ENCODE measurements at regions not wholly inside any gene's neighbourhood (a gene's known extent, or its start where the extent isn't known, plus 50 kb on each side); places are given as distances from the start of the nearest gene placed in this dataset.

GRCh38 chr3:27556887-27557286 lies 72.7 kb upstream of the SLC4A7 start:
- TF ChIP-seq POLR2AphosphoS5 (IDR thresholded peaks at IDR 0.05; ENCODE audit: low read depth, low read length): no peak
- TF ChIP-seq TCF7L2 (IDR thresholded peaks at IDR 0.05; ENCODE audit: low read depth, low read length): no peak
- TF ChIP-seq SIN3A (IDR thresholded peaks at IDR 0.05; ENCODE audit: borderline replicate concordance, insufficient read depth, low read depth, low read length): no peak
- no peak for TF ChIP-seq REST (IDR thresholded peaks at IDR 0.05; ENCODE audit: insufficient read depth in 1 of 2, low read depth in 2 of 2, low read length in 1 of 2)
- TF ChIP-seq CTCF (IDR thresholded peaks at IDR 0.05): no peak
- Histone ChIP-seq H3K27ac (ENCODE audit: low read length) (no peak overlapping the region; the same call in 1 of the 2 replicates), H3K4me1 (ENCODE audit: control insufficient read depth, insufficient read depth, low read length) (no peaks in the 10 kb centered on the region), H3K36me3 (ENCODE audit: control insufficient read depth, insufficient read depth, low read length) (no peaks in the 10 kb centered on the region), H3K9me3 (ENCODE audit: control insufficient read depth, insufficient read depth, low read depth, low read length) (no peaks in the 10 kb centered on the region), H3K4me3 (ENCODE audit: low read depth in 2 of 2, low read length in 2 of 2) (no peak overlapping the region), H3K27me3 (ENCODE audit: control insufficient read depth, insufficient read depth, low read length) (no peaks in the 10 kb centered on the region)
- DNase-seq (ENCODE audit: low read depth, low spot score) (no peak), ATAC-seq (no peak)
- ChIA-PET POLR2A (no interaction called here), CTCF (no interaction called here)
- in situ Hi-C loops (cut with HindIII; ENCODE audit: low pct_unique_long_range_greater_than_20kb, low sequenced_read_pairs): no loop called here
- BruUV-seq (replicated peaks): no TSS peak
- intact Hi-C loops (cut with micrococcal nuclease; ENCODE audit: unreplicated experiment): no loop called here

GRCh38 chr3:27554706-27555105 lies 70.5 kb upstream of the SLC4A7 start:
- Histone ChIP-seq H3K4me3 (ENCODE audit: low read depth in 2 of 2, low read length in 2 of 2) (no peak overlapping the region), H3K27ac (ENCODE audit: low read length) (peak overlapping the region; percentile 57; the same call in 1 of the 2 replicates), H3K9me3 (ENCODE audit: control insufficient read depth, insufficient read depth, low read depth, low read length) (no peaks in the 10 kb centered on the region), H3K4me1 (ENCODE audit: control insufficient read depth, insufficient read depth, low read length) (no peaks in the 10 kb centered on the region), H3K27me3 (ENCODE audit: control insufficient read depth, insufficient read depth, low read length) (no peaks in the 10 kb centered on the region), H3K36me3 (ENCODE audit: control insufficient read depth, insufficient read depth, low read length) (no peaks in the 10 kb centered on the region)
- ChIA-PET POLR2A (no interaction called here), CTCF (no interaction called here)
- TF ChIP-seq CTCF (IDR thresholded peaks at IDR 0.05): no peak
- TF ChIP-seq TCF7L2 (IDR thresholded peaks at IDR 0.05; ENCODE audit: low read depth, low read length): no peak
- no peak for TF ChIP-seq SIN3A (IDR thresholded peaks at IDR 0.05; ENCODE audit: borderline replicate concordance, insufficient read depth, low read depth, low read length)
- TF ChIP-seq POLR2AphosphoS5 (IDR thresholded peaks at IDR 0.05; ENCODE audit: low read depth, low read length): no peak
- no peak for TF ChIP-seq REST (IDR thresholded peaks at IDR 0.05; ENCODE audit: insufficient read depth in 1 of 2, low read depth in 2 of 2, low read length in 1 of 2)
- BruUV-seq (replicated peaks): no TSS peak
- intact Hi-C loops (cut with micrococcal nuclease; ENCODE audit: unreplicated experiment) (no loop called here), in situ Hi-C loops (cut with HindIII; ENCODE audit: low pct_unique_long_range_greater_than_20kb, low sequenced_read_pairs) (no loop called here)
- no peak for DNase-seq (ENCODE audit: low read depth, low spot score)
- ATAC-seq: no peak

All from Panc1 (cell line).